Kidney (tissue), 13 donors: ENCODE measurements at regions not wholly inside any gene's neighbourhood (a gene's known extent, or its start where the extent isn't known, plus 50 kb on each side); places are given as distances from the start of the nearest gene placed in this dataset.

Experiments used
- DNase-seq, 5 donors: peaks; one replicate each; pipeline ENCODE4 v3.0.0-alpha.2; 2013 to 2020
- FAIRE-seq: peaks from 2 replicates; lab custom pipeline; 2012; peaks lifted over from hg19 to GRCh38; lab: Jason Lieb, UNC
- H3K27ac ChIP-seq, 2 donors: one replicate each; pipeline ENCODE4 v1.7.0; 2013; ENCODE audit warnings: low read depth in 2 of 2, low read length in 2 of 2, inconsistent platforms in 1 of 2
- H3K27me3 ChIP-seq: one replicate; pipeline ENCODE4 v1.7.1; 2013; ENCODE audit warnings: low read length, inconsistent platforms; ENCODE audit not compliant: control insufficient read depth, insufficient read depth
- H3K36me3 ChIP-seq, 3 donors: one replicate each; pipeline versions ENCODE4 v1.7.0 to v1.7.1; 2013; ENCODE audit warnings: low read length in 3 of 3, control low read depth in 1 of 3, inconsistent platforms in 1 of 3; ENCODE audit not compliant: insufficient read depth in 3 of 3, control insufficient read depth in 2 of 3
- H3K4me1 ChIP-seq, 3 donors: one replicate each; pipeline versions ENCODE4 v1.7.0 to v1.7.1; 2013; ENCODE audit warnings: low read length in 3 of 3, inconsistent platforms in 1 of 3, low read depth in 1 of 3; ENCODE audit not compliant: control insufficient read depth in 2 of 3, insufficient read depth in 2 of 3
- H3K4me3 ChIP-seq, 3 donors: one replicate each; pipeline versions ENCODE4 v1.7.0 to v1.8.1; 2013; ENCODE audit warnings: low read length in 3 of 3, control low read depth in 1 of 3, inconsistent platforms in 1 of 3
- H3K9ac ChIP-seq, 3 donors: one replicate each; pipeline versions ENCODE4 v1.7.0 to v1.7.1; 2013; ENCODE audit warnings: low read length in 3 of 3, control low read depth in 1 of 3, inconsistent platforms in 1 of 3
- H3K9me3 ChIP-seq, 3 donors: one replicate each; pipeline versions ENCODE4 v1.7.0 to v1.7.1; 2013; ENCODE audit warnings: low read length in 3 of 3, control low read depth in 1 of 3, inconsistent platforms in 1 of 3; ENCODE audit not compliant: control insufficient read depth in 2 of 3, insufficient read depth in 1 of 3
- intact Hi-C: fragments of 100-400 bp; cut with DNase I; formaldehyde crosslinking; loops from one replicate; pipeline ENCODE4 v1.11.1; 2022
- TF ChIP-seq, protein P1 (sequence below): IDR thresholded peaks from 3 replicates; pipeline ENCODE4 v1.5.1; 2012; ENCODE audit warnings: mild to moderate bottlenecking, moderate library complexity, borderline replicate concordance; ENCODE audit not compliant: insufficient read depth; ENCODE audit errors: extremely low read depth
- donor health status: control.
- donor health status: control.
- donor health status: control.
- donor health status: control.
- donor health status: control.
- donor health status: DM: yes; HTN: yes; CAD: no.
- donor health status: Normal renal cell carcinoma (clear cell type).

DNA sequence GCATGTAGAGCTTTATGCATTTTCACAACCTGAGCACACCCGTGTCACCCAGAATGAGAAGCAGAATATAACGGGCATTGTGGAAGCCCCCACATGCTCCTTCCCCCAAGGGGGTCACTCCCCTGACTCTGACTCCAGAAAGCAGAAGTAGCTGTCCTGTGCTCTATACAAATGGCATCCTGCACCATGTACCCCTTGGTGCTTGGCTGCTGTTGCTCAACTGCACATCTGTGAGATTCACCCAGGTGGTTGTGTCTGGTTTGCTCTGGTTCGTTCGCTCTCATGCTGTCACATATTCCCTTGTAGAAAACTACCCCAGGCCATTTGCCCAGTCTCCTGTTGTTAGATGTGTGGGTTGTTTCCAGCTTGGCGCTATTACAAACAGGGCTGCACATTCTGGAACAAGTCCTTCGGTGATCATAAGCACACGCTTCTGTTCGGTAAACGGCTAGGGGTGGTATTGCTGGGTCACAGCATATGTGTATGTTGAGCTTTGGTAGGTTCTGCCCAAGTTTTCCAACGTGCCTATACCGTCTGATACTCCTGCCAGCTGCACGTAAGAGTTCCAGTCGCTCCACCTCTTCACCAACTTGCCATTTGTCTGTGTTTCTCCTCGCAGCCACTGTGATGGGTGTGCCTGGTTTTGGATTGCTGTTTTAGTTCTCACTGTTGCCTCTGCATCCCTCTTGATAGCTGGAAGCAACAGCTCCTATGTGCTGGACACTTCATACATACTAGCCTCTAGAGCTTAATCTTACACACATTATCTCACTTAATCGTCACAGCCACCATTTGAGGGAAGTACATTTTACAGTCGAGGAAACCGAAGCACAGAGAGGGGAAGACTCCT lies 65.4 kb upstream of the SLC6A6 start:
- H3K27me3 ChIP-seq, result no peaks in the 10 kb centered on the region
- no peak for FAIRE-seq
- peaks cover 0 to 2% (median 0%) of the 10 kb centered on the region in 3 donors for H3K4me1 ChIP-seq
- H3K36me3 ChIP-seq, result no peaks in the 10 kb centered on the region
- no peaks in the 10 kb centered on the region for H3K9me3 ChIP-seq
- H3K9ac ChIP-seq, result no peak overlapping the region
- intact Hi-C loops, result no loop called here
- no peak for DNase-seq
- TF ChIP-seq, protein P1, sequence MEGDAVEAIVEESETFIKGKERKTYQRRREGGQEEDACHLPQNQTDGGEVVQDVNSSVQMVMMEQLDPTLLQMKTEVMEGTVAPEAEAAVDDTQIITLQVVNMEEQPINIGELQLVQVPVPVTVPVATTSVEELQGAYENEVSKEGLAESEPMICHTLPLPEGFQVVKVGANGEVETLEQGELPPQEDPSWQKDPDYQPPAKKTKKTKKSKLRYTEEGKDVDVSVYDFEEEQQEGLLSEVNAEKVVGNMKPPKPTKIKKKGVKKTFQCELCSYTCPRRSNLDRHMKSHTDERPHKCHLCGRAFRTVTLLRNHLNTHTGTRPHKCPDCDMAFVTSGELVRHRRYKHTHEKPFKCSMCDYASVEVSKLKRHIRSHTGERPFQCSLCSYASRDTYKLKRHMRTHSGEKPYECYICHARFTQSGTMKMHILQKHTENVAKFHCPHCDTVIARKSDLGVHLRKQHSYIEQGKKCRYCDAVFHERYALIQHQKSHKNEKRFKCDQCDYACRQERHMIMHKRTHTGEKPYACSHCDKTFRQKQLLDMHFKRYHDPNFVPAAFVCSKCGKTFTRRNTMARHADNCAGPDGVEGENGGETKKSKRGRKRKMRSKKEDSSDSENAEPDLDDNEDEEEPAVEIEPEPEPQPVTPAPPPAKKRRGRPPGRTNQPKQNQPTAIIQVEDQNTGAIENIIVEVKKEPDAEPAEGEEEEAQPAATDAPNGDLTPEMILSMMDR, result no peak
- no peak overlapping the region for H3K27ac ChIP-seq
- no peak overlapping the region for H3K4me3 ChIP-seq

DNA sequence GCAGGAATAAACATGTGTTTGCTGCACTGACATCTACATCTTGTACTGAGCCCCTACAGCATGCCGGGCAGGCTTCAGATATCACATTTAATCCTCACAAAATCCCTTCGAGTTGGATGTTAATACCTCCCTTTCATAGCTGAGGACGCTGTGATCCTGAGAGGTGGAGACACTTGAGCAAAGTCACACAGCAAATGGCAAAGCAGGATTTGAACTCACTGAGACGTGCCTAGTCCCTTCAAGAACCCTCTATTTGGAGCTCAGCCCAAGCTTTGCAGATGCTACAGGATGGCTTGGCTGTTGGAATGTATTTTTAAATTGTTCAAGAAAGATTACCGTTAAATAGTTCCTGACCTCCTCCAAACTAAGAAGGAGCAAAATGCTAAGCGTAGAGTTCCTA lies 64.6 kb upstream of the SLC6A6 start:
- H3K4me3 ChIP-seq, result no peak overlapping the region
- TF ChIP-seq, protein P1, result no peak
- intact Hi-C loops, result no loop called here

DNA sequence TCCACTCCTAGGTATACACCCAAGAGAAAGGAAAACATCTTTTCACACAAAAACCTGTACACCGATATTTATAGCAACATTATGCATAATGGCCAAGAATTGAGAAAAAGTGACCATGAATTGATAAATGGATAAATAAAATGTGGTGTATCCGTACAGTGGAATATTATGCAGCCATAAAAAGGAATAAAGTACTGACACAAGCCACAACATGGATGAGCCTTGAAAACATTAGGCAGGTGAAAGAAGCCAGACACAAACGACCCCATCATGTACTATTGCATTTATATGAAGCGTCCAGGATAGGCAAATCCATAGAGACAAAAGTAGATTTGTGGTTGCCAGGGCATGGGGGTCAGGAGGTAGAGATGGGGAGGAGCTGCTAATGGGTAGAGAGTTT lies 64.2 kb upstream of the SLC6A6 start:
- Histone ChIP-seq H3K9ac (no peak overlapping the region), H3K27ac (no peak overlapping the region), H3K36me3 (no peaks in the 10 kb centered on the region), H3K27me3 (no peaks in the 10 kb centered on the region), H3K4me3 (no peak overlapping the region), H3K9me3 (no peaks in the 10 kb centered on the region), H3K4me1 (peaks cover 0 to 2% (median 0%) of the 10 kb centered on the region in 3 donors)
- DNase-seq, result no peak
- intact Hi-C loops, result no loop called here
- TF ChIP-seq, protein P1, result no peak
- no peak for FAIRE-seq

More for the DNA sequence above, 64.6 kb upstream of the SLC6A6 start:
- H3K9me3 ChIP-seq, result no peaks in the 10 kb centered on the region
- peaks cover 0 to 2% (median 0%) of the 10 kb centered on the region in 3 donors for H3K4me1 ChIP-seq
- no peaks in the 10 kb centered on the region for H3K36me3 ChIP-seq
- H3K27ac ChIP-seq, result no peak overlapping the region
- DNase-seq (no peak), FAIRE-seq (no peak)
- no peak overlapping the region for H3K9ac ChIP-seq
- no peaks in the 10 kb centered on the region for H3K27me3 ChIP-seq
